Loucy (cell line): ENCODE measurements at regions not wholly inside any gene's neighbourhood (a gene's known extent, or its start where the extent isn't known, plus 50 kb on each side); places are given as distances from the start of the nearest gene placed in this dataset.

Experiments
- H2AFZ ChIP-seq: fragments of 200-600 bp; sonication (generic); 2 replicates; pipeline ENCODE4 v1.6.0; 2016; ENCODE audit warnings: antibody characterized with exemption, mild to moderate bottlenecking, low read length, moderate library complexity
- H3F3A ChIP-seq: fragments of 200-600 bp; 2 replicates; pipeline ENCODE4 v1.6.0; 2016; ENCODE audit warnings: antibody characterized with exemption, low read depth, mild to moderate bottlenecking
- H3K27me3 ChIP-seq: fragments of 200-600 bp; sonication (generic); 2 replicates; pipeline ENCODE4 v1.6.1; 2014; ENCODE audit warnings: low read length, mild to moderate bottlenecking; ENCODE audit not compliant: insufficient read depth, poor library complexity, severe bottlenecking
- H3K36me3 ChIP-seq: fragments of 200-600 bp; sonication (generic); 2 replicates; pipeline ENCODE4 v1.6.1; 2016; ENCODE audit warnings: low read length; ENCODE audit not compliant: insufficient read depth
- H3K4me1 ChIP-seq: fragments of 200-600 bp; sonication (generic); 2 replicates; pipeline ENCODE4 v1.5.1; 2014; ENCODE audit warnings: low read length, mild to moderate bottlenecking; ENCODE audit not compliant: insufficient read depth, poor library complexity, severe bottlenecking
- H3K4me2 ChIP-seq: fragments of 200-600 bp; sonication (generic); 2 replicates; pipeline ENCODE4 v1.6.0; 2014; ENCODE audit warnings: antibody characterized with exemption, low read length, low read depth, mild to moderate bottlenecking; ENCODE audit not compliant: poor library complexity, severe bottlenecking
- H3K4me3 ChIP-seq: fragments of 200-600 bp; sonication (generic); 2 replicates; pipeline ENCODE4 v1.5.1; 2014; ENCODE audit warnings: low read length, mild to moderate bottlenecking, mixed read lengths; ENCODE audit not compliant: poor library complexity, severe bottlenecking
- H3K79me2 ChIP-seq: fragments of 200-600 bp; sonication (generic); 2 replicates; pipeline ENCODE4 v1.6.1; 2014; ENCODE audit warnings: low read length; ENCODE audit not compliant: insufficient read depth
- H3K9ac ChIP-seq: fragments of 200-600 bp; sonication (generic); 2 replicates; pipeline ENCODE4 v1.6.0; 2014; ENCODE audit warnings: mild to moderate bottlenecking, low read depth, low read length, moderate library complexity; ENCODE audit not compliant: poor library complexity, severe bottlenecking
- H3K9me2 ChIP-seq: fragments of 200-600 bp; sonication (generic); replicated peaks from 2 replicates; pipeline ENCODE4 v1.6.1; 2016; ENCODE audit warnings: low read depth, low read length, mixed read lengths
- H3K9me3 ChIP-seq: fragments of 200-600 bp; sonication (generic); 2 replicates; pipeline ENCODE4 v1.6.1; 2014; ENCODE audit warnings: mild to moderate bottlenecking, antibody characterized with exemption, low read length, low read depth; ENCODE audit not compliant: insufficient read depth
- H4K20me1 ChIP-seq: fragments of 200-600 bp; sonication (generic); 2 replicates; pipeline ENCODE4 v1.6.0; 2014; ENCODE audit warnings: antibody characterized with exemption, low read length, mild to moderate bottlenecking; ENCODE audit not compliant: insufficient read depth, poor library complexity, severe bottlenecking
- CTCF ChIP-seq: fragments of 200-600 bp; sonication (generic); conservative IDR thresholded peaks from 2 replicates; pipeline ENCODE4 v1.5.1; 2014; ENCODE audit warnings: mild to moderate bottlenecking, antibody characterized with exemption, low read length
- EZH2phosphoT487 ChIP-seq: fragments of 200-600 bp; IDR thresholded peaks from 2 replicates; pipeline ENCODE4 v1.6.1; 2018; ENCODE audit warnings: antibody characterized with exemption, mild to moderate bottlenecking, moderate library complexity, borderline replicate concordance

- peak overlapping the region; percentile 22 for H3K9ac ChIP-seq
- no peak for TF ChIP-seq EZH2phosphoT487
- TF ChIP-seq CTCF: no peak
- no peaks in the 10 kb centered on the region for H3K36me3 ChIP-seq
- no peaks in the 10 kb centered on the region for H3K9me3 ChIP-seq
- no peaks in the 10 kb centered on the region for H3K9me2 ChIP-seq
- no peaks in the 10 kb centered on the region for H3F3A ChIP-seq
- no peak overlapping the region; the same call in 1 of the 2 replicates for H2AFZ ChIP-seq
- no peak overlapping the region for H3K4me3 ChIP-seq
- no peaks in the 10 kb centered on the region for H4K20me1 ChIP-seq
- H3K79me2 ChIP-seq: no peaks in the 10 kb centered on the region
- H3K4me1 ChIP-seq: peaks cover 74% of the 10 kb centered on the region
- no peak overlapping the region for H3K4me2 ChIP-seq
- no peaks in the 10 kb centered on the region for H3K27me3 ChIP-seq
Observed at GRCh38 chr2:128502638-128503246, 184.1 kb upstream of the HS6ST1 start.

GRCh38 chr2:128503399-128504245 is 185.0 kb upstream of the HS6ST1 start:
- Histone ChIP-seq H3K9me2 (no peaks in the 10 kb centered on the region), H3K9me3 (no peaks in the 10 kb centered on the region), H3K36me3 (no peaks in the 10 kb centered on the region), H3K27me3 (no peaks in the 10 kb centered on the region), H3K9ac (peak overlapping the region; percentile 22), H4K20me1 (no peaks in the 10 kb centered on the region), H3F3A (no peaks in the 10 kb centered on the region), H3K4me1 (peaks cover 73% of the 10 kb centered on the region), H3K4me3 (no peak overlapping the region), H3K4me2 (no peak overlapping the region), H3K79me2 (no peaks in the 10 kb centered on the region), H2AFZ (no peak overlapping the region)
- TF ChIP-seq EZH2phosphoT487: no peak
- no peak for TF ChIP-seq CTCF

- peak overlapping the region; percentile 32 for H3K9ac ChIP-seq
- no peaks in the 10 kb centered on the region for H3K36me3 ChIP-seq
Observed at GRCh38 chr2:128504246-128505149, 185.8 kb upstream of the HS6ST1 start.

More at GRCh38 chr2:128504246-128505149, 185.8 kb upstream of the HS6ST1 start:
- peaks cover 67% of the 10 kb centered on the region for H3K4me1 ChIP-seq
- no peaks in the 10 kb centered on the region for H3K9me3 ChIP-seq
- no peaks in the 10 kb centered on the region for H3F3A ChIP-seq
- no peak overlapping the region for H2AFZ ChIP-seq
- no peak overlapping the region for H3K4me3 ChIP-seq
- H3K9me2 ChIP-seq: no peaks in the 10 kb centered on the region
- H3K79me2 ChIP-seq: no peaks in the 10 kb centered on the region
- H4K20me1 ChIP-seq: no peaks in the 10 kb centered on the region
- no peaks in the 10 kb centered on the region for H3K27me3 ChIP-seq
- no peak for TF ChIP-seq CTCF
- TF ChIP-seq EZH2phosphoT487: no peak
- H3K4me2 ChIP-seq: no peak overlapping the region
